ENCODE measurements at regions not wholly inside any gene's neighbourhood (a gene's known extent, or its start where the extent isn't known, plus 50 kb on each side); places are given as distances from the start of the nearest gene placed in this dataset.

GRCh38 chr1:193592317-193592716 is 405.9 kb upstream of the B3GALT2 start:
- no peak for DNase-seq (ENCODE audit: low spot score)
- intact Hi-C loops (cut with DNase I): no loop called here

GRCh38 chr1:193590102-193590501 is 403.7 kb upstream of the B3GALT2 start:
- DNase-seq (ENCODE audit: low spot score): no peak
- intact Hi-C loops (cut with DNase I): no loop called here

- intact Hi-C loops (cut with DNase I): loop anchor here (5.0 to 10.0 kb wide), 2 partner anchors 405 to 478 kb away; partner anchors contain the start of gene B3GALT2
- DNase-seq (ENCODE audit: low spot score): no peak
These were observed 403.2 kb upstream of the B3GALT2 start for GRCh38 chr1:193589597-193590040.

GRCh38 chr1:193588311-193589082 is 402.1 kb upstream of the B3GALT2 start:
- intact Hi-C loops (cut with DNase I): loop anchor here (5.0 to 10.0 kb wide), 2 partner anchors 404 to 479 kb away; partner anchors contain the start of gene B3GALT2
- no peak for DNase-seq (ENCODE audit: low spot score)

GRCh38 chr1:193584731-193585239 is 398.4 kb upstream of the B3GALT2 start:
- intact Hi-C loops (cut with DNase I): loop anchor here (5.0 to 10.0 kb wide), 2 partner anchors 400 to 483 kb away; partner anchors contain the start of gene B3GALT2
- no peak for DNase-seq (ENCODE audit: low spot score)

GRCh38 chr1:193581341-193581740 is 394.9 kb upstream of the B3GALT2 start:
- intact Hi-C loops (cut with DNase I): loop anchor here (10.0 kb wide), 1 partner anchor 397 kb away; the partner anchor contains the start of gene B3GALT2
- DNase-seq (ENCODE audit: low spot score): no peak

- intact Hi-C loops (cut with DNase I): loop anchor here (10.0 kb wide), 1 partner anchor 396 kb away; the partner anchor contains the start of gene B3GALT2
- DNase-seq (ENCODE audit: low spot score): no peak
These were observed 394.0 kb upstream of the B3GALT2 start for GRCh38 chr1:193580419-193580818.

- intact Hi-C loops (cut with DNase I): no loop called here
- DNase-seq (ENCODE audit: low spot score): no peak
These were observed 392.9 kb upstream of the B3GALT2 start for GRCh38 chr1:193579323-193579722.

- intact Hi-C loops (cut with DNase I): no loop called here
These were observed 388.5 kb upstream of the B3GALT2 start for GRCh38 chr1:193574913-193575312.

GRCh38 chr1:193569983-193570269 is 383.5 kb upstream of the B3GALT2 start:
- intact Hi-C loops (cut with DNase I): no loop called here
- DNase-seq (ENCODE audit: low spot score): no peak

More at GRCh38 chr1:193574913-193575312, 388.5 kb upstream of the B3GALT2 start:
- no peak for DNase-seq (ENCODE audit: low spot score)

- intact Hi-C loops (cut with DNase I): no loop called here
- DNase-seq (ENCODE audit: low spot score): no peak
These were observed 382.9 kb upstream of the B3GALT2 start for GRCh38 chr1:193569096-193569982.

- intact Hi-C loops (cut with DNase I): no loop called here
These were observed 382.1 kb upstream of the B3GALT2 start for GRCh38 chr1:193568512-193568911.

GRCh38 chr1:193567937-193568336 is 381.5 kb upstream of the B3GALT2 start:
- no peak for DNase-seq (ENCODE audit: low spot score)
- intact Hi-C loops (cut with DNase I): no loop called here

More at GRCh38 chr1:193568512-193568911, 382.1 kb upstream of the B3GALT2 start:
- DNase-seq (ENCODE audit: low spot score): no peak

GRCh38 chr1:193566735-193567134 is 380.3 kb upstream of the B3GALT2 start:
- intact Hi-C loops (cut with DNase I): no loop called here
- DNase-seq (ENCODE audit: low spot score): no peak

GRCh38 chr1:193565971-193566577 is 379.7 kb upstream of the B3GALT2 start:
- DNase-seq (ENCODE audit: low spot score): no peak
- intact Hi-C loops (cut with DNase I): no loop called here

GRCh38 chr1:193562121-193562520 is 375.7 kb upstream of the B3GALT2 start:
- intact Hi-C loops (cut with DNase I): no loop called here
- no peak for DNase-seq (ENCODE audit: low spot score)

- intact Hi-C loops (cut with DNase I): no loop called here
- DNase-seq (ENCODE audit: low spot score): no peak
These were observed 372.1 kb upstream of the B3GALT2 start for GRCh38 chr1:193558491-193559028.

- no peak for DNase-seq (ENCODE audit: low spot score)
- intact Hi-C loops (cut with DNase I): no loop called here
These were observed 369.4 kb upstream of the B3GALT2 start for GRCh38 chr1:193555662-193556441.

- DNase-seq (ENCODE audit: low spot score): no peak
- intact Hi-C loops (cut with DNase I): no loop called here
These were observed 367.2 kb upstream of the B3GALT2 start for GRCh38 chr1:193553564-193553963.
